ENCODE measurements at regions not wholly inside any gene's neighbourhood (a gene's known extent, or its start where the extent isn't known, plus 50 kb on each side); places are given as distances from the start of the nearest gene placed in this dataset.

- Histone ChIP-seq H2BK12ac (ENCODE audit: low read length) (no peak overlapping the region), H3K27ac (replicated peaks; ENCODE audit: low read length) (no peak overlapping the region), H4K8ac (ENCODE audit: low read depth, low read length) (no peak overlapping the region), H2BK120ac (ENCODE audit: low read depth, low read length) (no peak overlapping the region), H3K4me3 (ENCODE audit: low read length in 2 of 2) (no peak overlapping the region), H2AFZ (ENCODE audit: low read length) (no peak overlapping the region), H3K27me3 (ENCODE audit: control insufficient read depth in 3 of 3, insufficient read depth in 3 of 3, low read depth in 1 of 3, low read length in 3 of 3) (no peaks in the 10 kb centered on the region), H3K4me2 (ENCODE audit: insufficient read depth, low read length, poor library complexity, severe bottlenecking) (no peak overlapping the region), H3K4ac (ENCODE audit: low read length) (no peak overlapping the region), H3K18ac (ENCODE audit: low read length) (no peak overlapping the region), H3K23ac (ENCODE audit: low read depth, low read length, poor library complexity) (no peak overlapping the region), H4K91ac (ENCODE audit: low read depth, low read length, poor library complexity) (no peak overlapping the region), H3K79me1 (ENCODE audit: low read depth, low read length) (no peaks in the 10 kb centered on the region), H2BK5ac (ENCODE audit: low read length) (no peak overlapping the region), H2AK5ac (ENCODE audit: low read depth, low read length) (no peak overlapping the region), H3K14ac (ENCODE audit: low read length) (no peak overlapping the region), H3K36me3 (replicated peaks in 1 of 2; ENCODE audit: control insufficient read depth in 2 of 2, insufficient read depth in 2 of 2, low read length in 2 of 2) (no peaks in the 10 kb centered on the region), H3K4me1 (ENCODE audit: control insufficient read depth in 2 of 2, insufficient read depth in 1 of 2, low read depth in 1 of 2, low read length in 2 of 2) (peaks cover 0 to 4% of the 10 kb centered on the region in 2 donors), H3K9me3 (replicated peaks in 1 of 2; ENCODE audit: control insufficient read depth in 2 of 2, insufficient read depth in 1 of 2, low read depth in 1 of 2, low read length in 2 of 2) (peaks cover 0 to 1% of the 10 kb centered on the region in 2 donors), H3K9ac (ENCODE audit: low read depth, low read length, poor library complexity) (no peak overlapping the region), H2BK15ac (ENCODE audit: low read length) (no peak overlapping the region)
- no CpG with 5 or more reads among the region's 4 CpGs for WGBS, 2 donors (ENCODE audit: extremely low coverage in 2 of 2, insufficient read length in 2 of 2, insufficient replicate concordance in 1 of 2)
- DNase-seq (ENCODE audit: low spot score) = peak; percentile 1
These were observed 392.0 kb downstream of the RPL10L start for GRCh38 chr14:46259536-46259935.

DNA sequence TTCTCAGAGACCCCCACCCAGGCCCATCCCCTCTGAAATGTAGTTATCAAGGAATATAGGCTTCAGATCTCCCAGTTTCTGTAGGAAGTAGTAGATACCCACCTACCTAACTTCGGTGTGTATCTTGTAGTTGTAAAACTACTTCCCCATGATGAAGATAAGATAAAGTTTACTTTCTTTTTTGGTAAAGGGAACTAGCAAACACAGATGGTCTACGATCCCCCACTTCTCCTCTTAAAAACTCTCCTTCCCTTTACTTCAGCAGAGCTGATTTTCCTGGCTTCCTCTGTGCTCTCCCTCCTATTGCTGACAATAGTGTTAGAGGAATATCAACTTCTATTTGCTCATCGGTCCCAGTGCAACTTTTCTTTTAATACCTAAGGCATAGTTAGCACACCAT lies 395.2 kb downstream of the RPL10L start:
- no peak overlapping the region for H2BK15ac ChIP-seq (ENCODE audit: low read length)
- no peak overlapping the region for H2AFZ ChIP-seq (ENCODE audit: low read length)
- H3K4me1 ChIP-seq (ENCODE audit: control insufficient read depth in 2 of 2, insufficient read depth in 1 of 2, low read depth in 1 of 2, low read length in 2 of 2) = peaks cover 0 to 4% of the 10 kb centered on the region in 2 donors
- no peak overlapping the region for H2AK5ac ChIP-seq (ENCODE audit: low read depth, low read length)
- H3K4me2 ChIP-seq (ENCODE audit: insufficient read depth, low read length, poor library complexity, severe bottlenecking) = no peak overlapping the region
- no CpG with 5 or more reads among the region's 3 CpGs for WGBS, 2 donors (ENCODE audit: extremely low coverage in 2 of 2, insufficient read length in 2 of 2, insufficient replicate concordance in 1 of 2)
- H2BK5ac ChIP-seq (ENCODE audit: low read length) = no peak overlapping the region
- H3K14ac ChIP-seq (ENCODE audit: low read length) = no peak overlapping the region
- H3K79me1 ChIP-seq (ENCODE audit: low read depth, low read length) = no peaks in the 10 kb centered on the region
- H3K18ac ChIP-seq (ENCODE audit: low read length) = no peak overlapping the region
- H4K8ac ChIP-seq (ENCODE audit: low read depth, low read length) = no peak overlapping the region
- H2BK12ac ChIP-seq (ENCODE audit: low read length) = no peak overlapping the region
- H3K9ac ChIP-seq (ENCODE audit: low read depth, low read length, poor library complexity) = no peak overlapping the region
- H3K23ac ChIP-seq (ENCODE audit: low read depth, low read length, poor library complexity) = no peak overlapping the region
- H3K9me3 ChIP-seq (replicated peaks in 1 of 2; ENCODE audit: control insufficient read depth in 2 of 2, insufficient read depth in 1 of 2, low read depth in 1 of 2, low read length in 2 of 2) = peaks cover 0 to 4% of the 10 kb centered on the region in 2 donors
- DNase-seq (ENCODE audit: low spot score) = no peak
- H2BK120ac ChIP-seq (ENCODE audit: low read depth, low read length) = no peak overlapping the region
- H3K4me3 ChIP-seq (ENCODE audit: low read length in 2 of 2) = no peak overlapping the region
- H3K27ac ChIP-seq (replicated peaks; ENCODE audit: low read length) = no peak overlapping the region
- H3K27me3 ChIP-seq (ENCODE audit: control insufficient read depth in 3 of 3, insufficient read depth in 3 of 3, low read depth in 1 of 3, low read length in 3 of 3) = no peaks in the 10 kb centered on the region
- no peak overlapping the region for H4K91ac ChIP-seq (ENCODE audit: low read depth, low read length, poor library complexity)
- no peaks in the 10 kb centered on the region for H3K36me3 ChIP-seq (replicated peaks in 1 of 2; ENCODE audit: control insufficient read depth in 2 of 2, insufficient read depth in 2 of 2, low read length in 2 of 2)
- H3K4ac ChIP-seq (ENCODE audit: low read length) = no peak overlapping the region

DNA sequence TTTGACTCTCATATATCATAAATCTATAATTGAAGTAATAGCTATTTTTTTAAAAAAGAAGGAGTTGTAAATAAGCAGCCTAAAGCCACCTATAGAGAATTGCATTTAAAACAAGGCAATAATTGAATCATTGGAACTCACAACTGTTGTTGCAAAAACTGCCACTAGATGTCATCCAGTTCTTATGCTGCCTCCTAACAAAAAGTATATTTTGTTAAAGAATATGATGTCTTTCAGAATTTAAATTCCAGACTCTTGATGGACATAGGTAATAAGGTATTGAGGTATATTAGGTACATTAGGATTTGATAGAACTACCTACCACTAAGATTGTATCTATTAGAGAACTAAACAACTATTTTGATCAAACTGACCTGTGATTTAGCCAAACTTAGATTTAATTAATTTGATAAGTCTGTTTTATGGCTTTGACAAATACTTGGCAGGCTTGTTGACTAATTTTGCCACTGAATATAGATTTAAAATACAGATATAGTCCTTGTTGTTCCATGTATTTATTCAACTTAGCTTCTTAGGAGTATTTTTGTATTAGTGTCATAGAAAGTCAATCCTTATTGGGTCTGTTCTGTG lies 401.4 kb downstream of the RPL10L start:
- Histone ChIP-seq H2AK5ac (ENCODE audit: low read depth, low read length) (no peak overlapping the region), H3K18ac (ENCODE audit: low read length) (no peak overlapping the region), H2BK120ac (ENCODE audit: low read depth, low read length) (no peak overlapping the region), H2BK12ac (ENCODE audit: low read length) (no peak overlapping the region), H3K79me1 (ENCODE audit: low read depth, low read length) (no peaks in the 10 kb centered on the region), H3K4ac (ENCODE audit: low read length) (no peak overlapping the region), H3K27me3 (ENCODE audit: control insufficient read depth in 3 of 3, insufficient read depth in 3 of 3, low read depth in 1 of 3, low read length in 3 of 3) (no peaks in the 10 kb centered on the region), H3K27ac (replicated peaks; ENCODE audit: low read length) (no peak overlapping the region), H3K9ac (ENCODE audit: low read depth, low read length, poor library complexity) (no peak overlapping the region), H3K14ac (ENCODE audit: low read length) (no peak overlapping the region), H2AFZ (ENCODE audit: low read length) (no peak overlapping the region), H4K91ac (ENCODE audit: low read depth, low read length, poor library complexity) (no peak overlapping the region), H4K8ac (ENCODE audit: low read depth, low read length) (no peak overlapping the region), H2BK5ac (ENCODE audit: low read length) (no peak overlapping the region), H2BK15ac (ENCODE audit: low read length) (no peak overlapping the region), H3K4me1 (ENCODE audit: control insufficient read depth in 2 of 2, insufficient read depth in 1 of 2, low read depth in 1 of 2, low read length in 2 of 2) (no peaks in the 10 kb centered on the region), H3K4me3 (ENCODE audit: low read length in 2 of 2) (no peak overlapping the region), H3K36me3 (replicated peaks in 1 of 2; ENCODE audit: control insufficient read depth in 2 of 2, insufficient read depth in 2 of 2, low read length in 2 of 2) (no peaks in the 10 kb centered on the region), H3K9me3 (replicated peaks in 1 of 2; ENCODE audit: control insufficient read depth in 2 of 2, insufficient read depth in 1 of 2, low read depth in 1 of 2, low read length in 2 of 2) (peaks cover 0 to 4% of the 10 kb centered on the region in 2 donors), H3K4me2 (ENCODE audit: insufficient read depth, low read length, poor library complexity, severe bottlenecking) (no peak overlapping the region), H3K23ac (ENCODE audit: low read depth, low read length, poor library complexity) (no peak overlapping the region)
- DNase-seq (ENCODE audit: low spot score) = no peak

- no peak overlapping the region for H2AFZ ChIP-seq (ENCODE audit: low read length)
- no peak overlapping the region for H3K4me2 ChIP-seq (ENCODE audit: insufficient read depth, low read length, poor library complexity, severe bottlenecking)
- no peak overlapping the region for H2BK120ac ChIP-seq (ENCODE audit: low read depth, low read length)
- no peak overlapping the region for H3K18ac ChIP-seq (ENCODE audit: low read length)
- H2BK5ac ChIP-seq (ENCODE audit: low read length) = no peak overlapping the region
- no peaks in the 10 kb centered on the region for H3K79me1 ChIP-seq (ENCODE audit: low read depth, low read length)
- no peak overlapping the region for H2BK15ac ChIP-seq (ENCODE audit: low read length)
- no peak for DNase-seq (ENCODE audit: low spot score)
- H3K27ac ChIP-seq (replicated peaks; ENCODE audit: low read length) = no peak overlapping the region
- no peak overlapping the region for H3K14ac ChIP-seq (ENCODE audit: low read length)
- H4K91ac ChIP-seq (ENCODE audit: low read depth, low read length, poor library complexity) = no peak overlapping the region
- H3K4ac ChIP-seq (ENCODE audit: low read length) = no peak overlapping the region
- no peak overlapping the region for H4K8ac ChIP-seq (ENCODE audit: low read depth, low read length)
- H2AK5ac ChIP-seq (ENCODE audit: low read depth, low read length) = no peak overlapping the region
- H3K27me3 ChIP-seq (ENCODE audit: control insufficient read depth in 3 of 3, insufficient read depth in 3 of 3, low read depth in 1 of 3, low read length in 3 of 3) = no peaks in the 10 kb centered on the region
- no peaks in the 10 kb centered on the region for H3K36me3 ChIP-seq (replicated peaks in 1 of 2; ENCODE audit: control insufficient read depth in 2 of 2, insufficient read depth in 2 of 2, low read length in 2 of 2)
- no peaks in the 10 kb centered on the region for H3K9me3 ChIP-seq (replicated peaks in 1 of 2; ENCODE audit: control insufficient read depth in 2 of 2, insufficient read depth in 1 of 2, low read depth in 1 of 2, low read length in 2 of 2)
- H3K9ac ChIP-seq (ENCODE audit: low read depth, low read length, poor library complexity) = no peak overlapping the region
- no peak overlapping the region for H3K23ac ChIP-seq (ENCODE audit: low read depth, low read length, poor library complexity)
- WGBS, 2 donors (ENCODE audit: extremely low coverage in 2 of 2, insufficient read length in 2 of 2, insufficient replicate concordance in 1 of 2) = no CpG with 5 or more reads among the region's 1 CpG
- no peak overlapping the region for H3K4me3 ChIP-seq (ENCODE audit: low read length in 2 of 2)
- H2BK12ac ChIP-seq (ENCODE audit: low read length) = no peak overlapping the region
- H3K4me1 ChIP-seq (ENCODE audit: control insufficient read depth in 2 of 2, insufficient read depth in 1 of 2, low read depth in 1 of 2, low read length in 2 of 2) = no peaks in the 10 kb centered on the region
These were observed 403.5 kb downstream of the RPL10L start for GRCh38 chr14:46248001-46248630.

All from neuronal stem cell (in vitro differentiated cells).